ENCODE measurements at regions not wholly inside any gene's neighbourhood (a gene's known extent, or its start where the extent isn't known, plus 50 kb on each side); places are given as distances from the start of the nearest gene placed in this dataset.

GRCh38 chr6:121614115-121614514 lies 178.7 kb downstream of the GJA1 start:
- Histone ChIP-seq H3K4me2 (ENCODE audit: control insufficient read depth, insufficient read depth) (no peak overlapping the region), H3K4me3 (no peak overlapping the region), H2AFZ (ENCODE audit: control insufficient read depth, low read depth, low read length) (no peak overlapping the region), H3K27me3 (replicated peaks in 1 of 2; ENCODE audit: control insufficient read depth in 2 of 2, insufficient read depth in 2 of 2, low read length in 1 of 2) (no peaks in the 10 kb centered on the region), H3K79me2 (ENCODE audit: control insufficient read depth, insufficient read depth, low read length) (no peaks in the 10 kb centered on the region), H3K9ac (ENCODE audit: control insufficient read depth, insufficient read depth, low read length) (no peak overlapping the region), H3K36me3 (ENCODE audit: control insufficient read depth in 2 of 2, insufficient read depth in 2 of 2, low read length in 1 of 2) (no peaks in the 10 kb centered on the region), H4K20me1 (ENCODE audit: control insufficient read depth, insufficient read depth) (no peaks in the 10 kb centered on the region), H3K27ac (ENCODE audit: control insufficient read depth, insufficient read depth) (no peak overlapping the region), H3K4me1 (ENCODE audit: control insufficient read depth, insufficient read depth, low read length) (no peaks in the 10 kb centered on the region), H3K9me3 (replicated peaks; ENCODE audit: control insufficient read depth, insufficient read depth, low read length) (no peaks in the 10 kb centered on the region)
- intact Hi-C loops (cut with micrococcal nuclease; ENCODE audit: unreplicated experiment) (no loop called here), in situ Hi-C loops (cut with MboI) (no loop called here)
- POLR2A ChIA-PET: no interaction called here
- DNase-seq (ENCODE audit: low read depth, low spot score) (no peak), ATAC-seq (no peak), FAIRE-seq (no peak)
- no peak for TF ChIP-seq RB1 (IDR thresholded peaks at IDR 0.05; ENCODE audit: borderline replicate concordance)
- no peak for TF ChIP-seq CHD1 (IDR thresholded peaks at IDR 0.05; ENCODE audit: low read depth, low read length)
- no peak for TF ChIP-seq RAD21 (IDR thresholded peaks at IDR 0.05; ENCODE audit: insufficient read depth, low read depth, low read length)
- TF ChIP-seq JUNB (IDR thresholded peaks at IDR 0.05): no peak
- TF ChIP-seq CEBPZ (IDR thresholded peaks at IDR 0.05; ENCODE audit: low read depth, low read length): no peak
- no peak for TF ChIP-seq IRF4 (IDR thresholded peaks at IDR 0.05; ENCODE audit: low read depth, low read length)
- SMC1A ChIA-PET (ENCODE audit: uncharacterized antibody, unreplicated experiment): no interaction called here
- BruUV-seq (replicated peaks): no TSS peak
- CTCF ChIA-PET: no interaction called here
- RAD21 ChIA-PET (ENCODE audit: unreplicated experiment): no interaction called here
- 48% methylated on average over 5 of the region's 5 CpGs for WGBS (ENCODE audit: insufficient coverage, insufficient replicate concordance, low lambda C conversion rate, missing lambda C conversion rate)

DNA sequence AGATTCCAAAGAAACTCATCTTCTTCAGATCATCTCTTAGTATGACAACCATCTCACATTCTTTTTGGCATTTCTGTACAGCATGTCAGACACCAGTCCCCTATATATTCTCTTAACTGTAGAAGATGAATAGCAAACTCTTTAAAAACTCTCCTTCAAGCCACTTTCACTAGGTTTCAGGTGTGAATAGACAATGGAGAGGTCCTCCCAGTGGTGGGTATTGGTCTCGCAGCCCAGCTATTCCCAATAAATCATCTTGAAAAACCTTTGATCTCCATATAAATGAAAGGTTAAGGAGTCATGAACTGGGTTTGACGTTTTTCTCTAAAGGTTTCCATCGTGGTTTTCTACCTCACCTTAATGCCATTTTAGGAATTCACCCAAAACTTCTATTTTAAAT lies 180.0 kb downstream of the GJA1 start:
- WGBS (ENCODE audit: insufficient coverage, insufficient replicate concordance, low lambda C conversion rate, missing lambda C conversion rate): 0% methylated on average over 3 of the region's 3 CpGs
- CTCF ChIA-PET: no interaction called here
- no peaks in the 10 kb centered on the region for H3K4me1 ChIP-seq (ENCODE audit: control insufficient read depth, insufficient read depth, low read length)
- RAD21 ChIA-PET (ENCODE audit: unreplicated experiment): no interaction called here
- H3K4me3 ChIP-seq: no peak overlapping the region
- no peak for TF ChIP-seq EP300 (IDR thresholded peaks at IDR 0.05; ENCODE audit: borderline replicate concordance in 1 of 2, control insufficient read depth in 1 of 2, low read depth in 2 of 2, low read length in 2 of 2)
- no peak for TF ChIP-seq FOXM1 (IDR thresholded peaks at IDR 0.05; ENCODE audit: low read depth, low read length)
- TF ChIP-seq RUNX3 (IDR thresholded peaks at IDR 0.05; ENCODE audit: low read length): no peak
- no peak for TF ChIP-seq TCF3 (IDR thresholded peaks at IDR 0.05; ENCODE audit: borderline replicate concordance, insufficient read depth, low read depth, low read length)
- TF ChIP-seq MEF2B (IDR thresholded peaks at IDR 0.05; ENCODE audit: partially characterized antibody, poor library complexity, severe bottlenecking): no peak
- no peak for TF ChIP-seq CBFB (IDR thresholded peaks at IDR 0.05; ENCODE audit: low read depth)
- TF ChIP-seq POLR2AphosphoS5 (IDR thresholded peaks at IDR 0.05; ENCODE audit: low read length): no peak
- TF ChIP-seq TARDBP (IDR thresholded peaks at IDR 0.05; ENCODE audit: borderline replicate concordance): no peak
- intact Hi-C loops (cut with micrococcal nuclease; ENCODE audit: unreplicated experiment) (no loop called here), in situ Hi-C loops (cut with MboI) (no loop called here)
- no peak for ATAC-seq
- no peak overlapping the region for H2AFZ ChIP-seq (ENCODE audit: control insufficient read depth, low read depth, low read length)
- H3K9ac ChIP-seq (ENCODE audit: control insufficient read depth, insufficient read depth, low read length): no peak overlapping the region
- POLR2A ChIA-PET: no interaction called here
- no TSS peak for BruUV-seq (replicated peaks)
- H3K9me3 ChIP-seq (replicated peaks; ENCODE audit: control insufficient read depth, insufficient read depth, low read length): no peaks in the 10 kb centered on the region
- H3K4me2 ChIP-seq (ENCODE audit: control insufficient read depth, insufficient read depth): no peak overlapping the region
- H3K79me2 ChIP-seq (ENCODE audit: control insufficient read depth, insufficient read depth, low read length): no peaks in the 10 kb centered on the region
- no peaks in the 10 kb centered on the region for H3K27me3 ChIP-seq (replicated peaks in 1 of 2; ENCODE audit: control insufficient read depth in 2 of 2, insufficient read depth in 2 of 2, low read length in 1 of 2)
- H4K20me1 ChIP-seq (ENCODE audit: control insufficient read depth, insufficient read depth): no peaks in the 10 kb centered on the region
- SMC1A ChIA-PET (ENCODE audit: uncharacterized antibody, unreplicated experiment): no interaction called here
- no peak for FAIRE-seq
- no peaks in the 10 kb centered on the region for H3K36me3 ChIP-seq (ENCODE audit: control insufficient read depth in 2 of 2, insufficient read depth in 2 of 2, low read length in 1 of 2)
- DNase-seq (ENCODE audit: low read depth, low spot score): no peak
- no peak overlapping the region for H3K27ac ChIP-seq (ENCODE audit: control insufficient read depth, insufficient read depth)

Measured in GM12878 (cell line).